ENCODE measurements at regions not wholly inside any gene's neighbourhood (a gene's known extent, or its start where the extent isn't known, plus 50 kb on each side); places are given as distances from the start of the nearest gene placed in this dataset.
"Not testable (repeated sequence)": the region's sequence is repeated elsewhere in the genome, so short reads cannot be mapped to it uniquely, and the experiment has no call there.

DNA sequence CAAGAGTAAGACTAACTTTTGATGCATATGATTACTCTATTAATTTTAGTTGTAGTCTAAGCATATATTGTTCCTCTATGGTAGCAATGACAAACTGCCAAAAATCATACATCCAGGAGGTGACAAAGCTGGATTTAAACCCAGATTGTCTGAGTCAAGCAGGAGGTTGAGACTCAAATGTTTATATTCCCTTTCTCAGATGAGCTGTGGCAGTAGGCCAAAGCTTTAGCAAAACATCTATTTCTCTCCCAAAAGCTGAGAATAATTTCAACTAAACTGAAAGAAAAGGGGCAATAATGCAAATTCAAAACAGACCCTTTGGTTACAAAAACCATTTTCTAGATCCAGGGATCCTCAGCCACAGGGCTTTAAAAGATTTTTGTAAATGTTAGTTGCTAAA lies 173.6 kb downstream of the SEC23A start:
- no peaks in the 10 kb centered on the region for H3K9me3 Mint-ChIP-seq (ENCODE audit: unreplicated experiment)
- H3K27ac Mint-ChIP-seq (ENCODE audit: unreplicated experiment): no peak overlapping the region

DNA sequence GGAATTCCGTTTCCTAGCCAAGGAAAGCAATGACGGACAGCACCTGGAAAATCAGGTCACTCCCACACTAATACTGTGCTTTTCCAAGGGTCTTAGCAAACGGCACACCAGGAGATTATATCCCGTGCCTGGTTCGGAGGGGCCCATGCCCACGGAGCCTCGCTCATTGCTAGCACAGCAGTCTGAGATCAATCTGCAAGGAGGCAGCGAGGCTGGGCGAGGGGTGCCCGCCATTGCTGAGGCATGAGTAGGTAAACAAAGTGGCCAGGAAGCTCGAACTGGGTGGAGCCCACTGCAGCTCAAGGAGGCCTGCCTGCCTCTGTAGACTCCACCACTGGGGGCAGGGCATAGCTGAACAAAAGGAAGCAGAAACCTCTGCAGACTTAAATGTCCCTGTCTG lies 181.1 kb downstream of the SEC23A start:
- H3K4me3 Mint-ChIP-seq (ENCODE audit: unreplicated experiment); DNase-seq; H3K27me3 ChIP-seq (replicated peaks; ENCODE audit: control insufficient read depth, insufficient read depth, low read length); BruUV-seq (replicated peaks); H3K4me1 Mint-ChIP-seq (ENCODE audit: low read depth, unreplicated experiment); H3K27me3 Mint-ChIP-seq (ENCODE audit: insufficient read depth, unreplicated experiment); POLR2A ChIA-PET; H3K4me3 ChIP-seq (ENCODE audit: low read depth, low read length); intact Hi-C loops (cut with micrococcal nuclease; ENCODE audit: unreplicated experiment); H3K4me1 ChIP-seq; H3K9me3 ChIP-seq; H3K9me3 Mint-ChIP-seq (ENCODE audit: unreplicated experiment); H3K36me3 ChIP-seq (ENCODE audit: control insufficient read depth, insufficient read depth, low read length); CTCF ChIA-PET; H3K27ac Mint-ChIP-seq (ENCODE audit: unreplicated experiment); H3K36me3 Mint-ChIP-seq (ENCODE audit: insufficient read depth, unreplicated experiment): not testable (repeated sequence)

More for the DNA sequence above, 173.6 kb downstream of the SEC23A start:
- no peak for DNase-seq
- TF ChIP-seq, protein P1, sequence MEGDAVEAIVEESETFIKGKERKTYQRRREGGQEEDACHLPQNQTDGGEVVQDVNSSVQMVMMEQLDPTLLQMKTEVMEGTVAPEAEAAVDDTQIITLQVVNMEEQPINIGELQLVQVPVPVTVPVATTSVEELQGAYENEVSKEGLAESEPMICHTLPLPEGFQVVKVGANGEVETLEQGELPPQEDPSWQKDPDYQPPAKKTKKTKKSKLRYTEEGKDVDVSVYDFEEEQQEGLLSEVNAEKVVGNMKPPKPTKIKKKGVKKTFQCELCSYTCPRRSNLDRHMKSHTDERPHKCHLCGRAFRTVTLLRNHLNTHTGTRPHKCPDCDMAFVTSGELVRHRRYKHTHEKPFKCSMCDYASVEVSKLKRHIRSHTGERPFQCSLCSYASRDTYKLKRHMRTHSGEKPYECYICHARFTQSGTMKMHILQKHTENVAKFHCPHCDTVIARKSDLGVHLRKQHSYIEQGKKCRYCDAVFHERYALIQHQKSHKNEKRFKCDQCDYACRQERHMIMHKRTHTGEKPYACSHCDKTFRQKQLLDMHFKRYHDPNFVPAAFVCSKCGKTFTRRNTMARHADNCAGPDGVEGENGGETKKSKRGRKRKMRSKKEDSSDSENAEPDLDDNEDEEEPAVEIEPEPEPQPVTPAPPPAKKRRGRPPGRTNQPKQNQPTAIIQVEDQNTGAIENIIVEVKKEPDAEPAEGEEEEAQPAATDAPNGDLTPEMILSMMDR (IDR thresholded peaks at IDR 0.05; ENCODE audit: insufficient read depth in 1 of 2, low read depth in 1 of 2, low read length in 1 of 2, severe bottlenecking in 1 of 2, unreplicated experiment in 1 of 2): no peak
- BruUV-seq (replicated peaks): no TSS peak
- Histone ChIP-seq H3K9me3 (no peaks in the 10 kb centered on the region), H3K4me3 (ENCODE audit: low read depth, low read length) (no peak overlapping the region), H3K4me1 (peaks cover 5% of the 10 kb centered on the region), H3K27me3 (replicated peaks; ENCODE audit: control insufficient read depth, insufficient read depth, low read length) (no peaks in the 10 kb centered on the region), H3K36me3 (ENCODE audit: control insufficient read depth, insufficient read depth, low read length) (no peaks in the 10 kb centered on the region)
- CTCF ChIA-PET: no interaction called here
- Mint-ChIP-seq H3K36me3 (ENCODE audit: insufficient read depth, unreplicated experiment) (no peaks in the 10 kb centered on the region), H3K4me1 (ENCODE audit: low read depth, unreplicated experiment) (no peaks in the 10 kb centered on the region), H3K27me3 (ENCODE audit: insufficient read depth, unreplicated experiment) (peaks cover 3% of the 10 kb centered on the region), H3K4me3 (ENCODE audit: unreplicated experiment) (no peak overlapping the region)
- intact Hi-C loops (cut with micrococcal nuclease; ENCODE audit: unreplicated experiment): no loop called here
- POLR2A ChIA-PET: no interaction called here

DNA sequence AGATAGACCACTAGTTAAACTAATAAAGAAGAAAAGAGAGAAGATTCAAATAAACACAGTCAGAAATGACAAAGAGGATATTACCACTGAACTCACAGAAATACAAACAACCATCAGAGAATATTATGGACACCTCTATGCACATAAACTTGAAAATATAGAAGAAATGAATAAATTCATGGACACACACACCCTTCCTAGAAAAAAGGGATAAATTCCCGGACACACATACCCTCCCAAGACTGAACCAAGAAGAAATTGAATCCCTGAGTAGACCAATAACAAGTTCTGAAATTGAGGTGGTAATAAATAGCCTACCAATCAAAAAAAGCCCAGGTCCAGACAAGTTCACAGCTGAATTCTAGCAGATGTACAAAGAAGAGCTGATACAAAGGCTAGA lies 187.9 kb downstream of the SEC23A start:
- Mint-ChIP-seq H3K36me3 (ENCODE audit: insufficient read depth, unreplicated experiment) (no peaks in the 10 kb centered on the region), H3K27ac (ENCODE audit: unreplicated experiment) (no peak overlapping the region), H3K4me1 (ENCODE audit: low read depth, unreplicated experiment) (no peaks in the 10 kb centered on the region), H3K27me3 (ENCODE audit: insufficient read depth, unreplicated experiment) (peaks cover 4% of the 10 kb centered on the region), H3K9me3 (ENCODE audit: unreplicated experiment) (peaks cover 11% of the 10 kb centered on the region), H3K4me3 (ENCODE audit: unreplicated experiment) (no peak overlapping the region)
- no peaks in the 10 kb centered on the region for H3K4me1 ChIP-seq
- TF ChIP-seq, protein P1 (IDR thresholded peaks at IDR 0.05; ENCODE audit: insufficient read depth in 1 of 2, low read depth in 1 of 2, low read length in 1 of 2, severe bottlenecking in 1 of 2, unreplicated experiment in 1 of 2): no peak
- no peak for DNase-seq
- intact Hi-C loops (cut with micrococcal nuclease; ENCODE audit: unreplicated experiment): no loop called here
- no peak overlapping the region for H3K4me3 ChIP-seq (ENCODE audit: low read depth, low read length)
- ChIA-PET CTCF (no interaction called here), POLR2A (no interaction called here)
- no peaks in the 10 kb centered on the region for H3K9me3 ChIP-seq
- H3K27me3 ChIP-seq (replicated peaks; ENCODE audit: control insufficient read depth, insufficient read depth, low read length): no peaks in the 10 kb centered on the region
- H3K36me3 ChIP-seq (ENCODE audit: control insufficient read depth, insufficient read depth, low read length): no peaks in the 10 kb centered on the region
- BruUV-seq (replicated peaks): no TSS peak

DNA sequence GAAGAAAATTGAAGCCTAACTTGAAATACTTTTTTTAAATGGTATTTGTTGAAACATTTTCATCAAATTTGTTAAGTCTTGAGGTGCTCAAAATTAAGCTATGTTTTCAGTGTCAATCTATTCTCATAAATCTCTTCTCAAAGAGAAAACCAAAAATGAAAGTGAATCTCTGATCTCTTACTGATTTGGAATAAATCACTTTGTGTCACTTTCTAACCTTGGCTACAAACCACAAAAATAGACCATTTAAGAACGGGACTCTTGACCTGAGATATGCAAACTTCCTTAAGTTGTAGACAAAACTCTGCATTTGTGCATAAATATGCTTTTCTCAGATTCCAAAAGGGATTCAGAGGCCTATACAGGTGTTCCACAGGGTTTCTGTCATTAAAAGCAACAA lies 192.9 kb downstream of the SEC23A start:
- H3K9me3 Mint-ChIP-seq (ENCODE audit: unreplicated experiment): no peaks in the 10 kb centered on the region
- Histone ChIP-seq H3K4me1 (no peaks in the 10 kb centered on the region), H3K4me3 (ENCODE audit: low read depth, low read length) (no peak overlapping the region), H3K9me3 (no peaks in the 10 kb centered on the region), H3K36me3 (ENCODE audit: control insufficient read depth, insufficient read depth, low read length) (no peaks in the 10 kb centered on the region), H3K27me3 (replicated peaks; ENCODE audit: control insufficient read depth, insufficient read depth, low read length) (no peaks in the 10 kb centered on the region)
- TF ChIP-seq, protein P1 (IDR thresholded peaks at IDR 0.05; ENCODE audit: insufficient read depth in 1 of 2, low read depth in 1 of 2, low read length in 1 of 2, severe bottlenecking in 1 of 2, unreplicated experiment in 1 of 2): no peak
- BruUV-seq (replicated peaks): no TSS peak
- H3K4me3 Mint-ChIP-seq (ENCODE audit: unreplicated experiment): no peak overlapping the region
- H3K4me1 Mint-ChIP-seq (ENCODE audit: low read depth, unreplicated experiment): no peaks in the 10 kb centered on the region
- H3K27ac Mint-ChIP-seq (ENCODE audit: unreplicated experiment): no peak overlapping the region
- CTCF ChIA-PET: no interaction called here
- H3K27me3 Mint-ChIP-seq (ENCODE audit: insufficient read depth, unreplicated experiment): peaks cover 4% of the 10 kb centered on the region
- POLR2A ChIA-PET: no interaction called here
- DNase-seq: no peak
- intact Hi-C loops (cut with micrococcal nuclease; ENCODE audit: unreplicated experiment): no loop called here
- no peaks in the 10 kb centered on the region for H3K36me3 Mint-ChIP-seq (ENCODE audit: insufficient read depth, unreplicated experiment)

Data from Caco-2 (cell line).